Stimulated activated CD8-positive, alpha-beta memory T cell treated with anti-CD3 and anti-CD28 coated beads, Interleukin-7, amount 100 ng/mL, for 24 hours (primary cell): ENCODE measurements at regions not wholly inside any gene's neighbourhood (a gene's known extent, or its start where the extent isn't known, plus 50 kb on each side); places are given as distances from the start of the nearest gene placed in this dataset.

Experiments
- DNase-seq: peaks from one replicate; pipeline ENCODE4 v3.0.0-alpha.2; 2020; ENCODE audit warnings: low read depth

GRCh38 chr6:137690034-137690433 lies 177.0 kb upstream of the TNFAIP3 start:
- DNase-seq, result no peak

DNA sequence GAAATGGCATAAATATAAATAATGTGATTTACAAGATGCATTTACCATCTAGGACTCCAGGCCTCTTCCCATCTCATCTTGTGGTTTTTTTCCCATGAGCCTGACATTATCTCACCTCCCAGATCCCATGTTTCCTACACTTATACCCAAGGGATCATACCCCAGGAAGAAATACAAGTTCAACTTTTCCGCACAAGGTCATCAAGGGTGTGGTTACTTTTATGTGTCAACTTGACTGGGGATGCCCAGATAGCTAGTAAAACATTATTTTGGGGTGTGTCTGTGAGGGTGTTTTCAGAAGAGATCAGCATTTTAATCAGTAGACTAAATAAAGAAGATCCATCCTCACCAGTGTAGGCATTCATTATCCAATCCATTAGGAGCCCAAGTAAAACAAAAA lies 176.3 kb upstream of the TNFAIP3 start:
- DNase-seq, result no peak

DNA sequence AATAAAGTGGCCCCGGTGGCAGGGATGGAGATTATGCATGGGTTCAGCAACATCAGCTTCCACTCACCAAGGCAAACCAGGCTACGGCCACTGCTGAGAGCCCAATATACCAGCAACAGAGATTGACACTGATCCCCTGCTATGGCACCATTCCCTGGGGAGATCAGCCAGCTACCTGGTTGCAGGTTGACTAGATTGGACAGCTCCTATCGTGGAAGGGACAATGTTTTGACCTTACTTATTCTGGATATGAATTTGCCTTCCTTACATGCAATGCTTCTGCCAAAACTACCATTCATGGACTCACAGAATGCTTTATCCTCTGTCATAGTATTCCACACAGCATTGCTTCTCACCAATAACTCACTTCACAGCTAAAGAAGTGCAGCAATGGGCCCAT lies 174.8 kb upstream of the TNFAIP3 start:
- DNase-seq, result no peak

DNA sequence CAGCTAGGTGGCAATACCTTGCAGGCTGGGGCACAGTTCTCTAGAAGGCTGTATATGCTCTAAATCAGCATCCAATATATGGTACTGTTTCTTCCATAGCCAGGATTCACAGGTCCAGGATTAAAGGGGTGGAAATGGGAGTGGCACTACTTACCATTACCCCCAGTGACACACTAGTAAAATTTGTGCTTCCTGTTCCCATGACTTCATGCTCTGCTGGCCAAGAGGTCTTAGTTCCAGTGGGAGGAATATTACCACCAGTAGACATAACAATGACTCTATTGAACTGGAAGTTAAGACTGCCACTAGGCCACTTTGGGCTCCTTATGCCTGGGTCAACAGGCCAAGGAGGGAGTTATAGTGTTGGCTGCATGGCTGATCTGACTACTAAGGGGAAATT lies 174.3 kb upstream of the TNFAIP3 start:
- DNase-seq, result no peak

- no peak for DNase-seq
Measured at GRCh38 chr6:137693711-137694110, 173.3 kb upstream of the TNFAIP3 start.

GRCh38 chr6:137696765-137697164 lies 170.3 kb upstream of the TNFAIP3 start:
- DNase-seq, result no peak

GRCh38 chr6:137697267-137697938 lies 169.7 kb upstream of the TNFAIP3 start:
- DNase-seq, result no peak

- DNase-seq, result no peak
Measured at GRCh38 chr6:137698636-137699030, 168.4 kb upstream of the TNFAIP3 start.

DNA sequence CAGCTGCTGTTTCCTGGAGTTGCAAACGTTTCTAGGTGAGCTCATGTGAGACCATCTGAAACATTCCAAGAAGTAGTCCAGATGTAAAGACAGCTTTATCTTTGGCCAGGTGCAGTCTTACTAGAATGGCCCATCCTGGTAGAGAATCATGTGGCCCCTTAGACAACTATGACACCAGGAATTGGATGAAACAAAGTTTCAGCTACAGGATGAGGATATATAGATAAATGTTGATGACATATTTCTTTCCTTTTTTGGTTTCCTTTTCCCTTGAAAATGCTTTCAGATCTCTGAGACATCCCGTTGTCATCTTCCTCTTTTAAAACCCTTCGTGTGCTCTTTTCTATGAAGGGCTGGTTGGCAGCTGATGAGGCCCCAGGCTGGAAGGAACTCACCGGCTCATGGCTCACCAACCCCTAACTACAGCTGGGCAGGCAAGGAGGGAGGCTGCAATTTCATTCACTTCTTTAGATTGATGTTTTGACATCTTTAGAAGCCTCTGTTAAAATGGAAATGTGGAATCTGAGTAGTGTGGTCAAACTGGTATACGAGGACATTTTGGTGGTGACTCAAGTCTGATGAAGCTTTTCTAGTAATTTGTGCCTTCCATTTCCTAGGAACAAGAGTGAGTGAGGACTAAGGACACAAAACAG lies 167.9 kb upstream of the TNFAIP3 start:
- no peak for DNase-seq

DNA sequence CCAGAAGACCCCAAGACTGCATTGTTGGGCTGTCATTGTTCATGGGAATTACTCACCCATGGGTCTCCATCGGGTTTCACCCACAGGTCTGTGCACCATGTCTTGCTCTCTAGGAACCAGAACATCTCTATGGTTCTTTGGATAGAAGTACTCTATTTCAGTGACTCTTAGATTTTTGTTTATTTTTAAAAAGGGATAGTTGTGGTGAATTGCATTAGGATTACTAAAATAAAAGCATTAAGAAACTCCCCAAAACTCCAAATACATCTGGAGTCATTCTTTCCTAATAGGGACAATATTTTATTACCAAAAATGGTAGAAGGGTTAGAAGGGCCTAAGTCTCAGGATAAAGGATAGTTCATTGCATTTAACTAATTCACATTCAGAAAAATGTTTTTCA lies 166.9 kb upstream of the TNFAIP3 start:
- DNase-seq, result no peak

DNA sequence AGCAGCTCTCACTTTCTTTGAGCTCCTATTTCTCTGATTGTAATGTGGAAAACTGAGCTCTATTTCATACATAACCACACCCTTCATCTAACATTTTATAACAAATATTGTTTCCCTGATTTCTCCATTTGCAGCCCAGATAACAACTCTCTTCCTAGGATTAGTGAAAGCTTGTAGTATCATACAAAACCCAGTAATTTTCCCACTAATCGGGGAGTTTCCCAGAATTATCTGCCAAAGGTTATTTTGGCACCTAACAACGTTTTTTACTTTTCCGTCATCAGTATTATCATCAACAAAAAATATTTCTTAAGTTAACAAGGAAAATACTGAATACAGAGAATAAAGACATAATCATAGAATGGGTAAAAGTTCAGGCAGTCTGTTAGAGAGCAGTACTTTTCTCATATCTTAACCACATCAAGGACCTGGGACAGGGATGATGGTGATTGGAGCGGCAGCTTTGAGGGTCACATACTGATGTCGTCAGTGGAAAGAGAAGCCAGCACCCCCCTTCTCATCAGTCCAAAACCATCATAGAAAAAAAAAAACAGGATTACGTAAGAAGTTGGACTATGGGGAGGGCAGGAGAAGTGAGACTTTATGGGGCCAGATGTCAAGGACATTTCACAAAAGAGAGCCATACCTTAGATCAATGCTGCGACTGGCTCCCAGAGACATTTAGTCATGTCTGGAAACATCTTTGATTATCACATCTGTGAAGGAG lies 166.1 kb upstream of the TNFAIP3 start:
- DNase-seq, result no peak

- DNase-seq, result no peak
Measured at GRCh38 chr6:137701942-137702341, 165.1 kb upstream of the TNFAIP3 start.

- no peak for DNase-seq
Measured at GRCh38 chr6:137702791-137703424, 164.2 kb upstream of the TNFAIP3 start.

DNA sequence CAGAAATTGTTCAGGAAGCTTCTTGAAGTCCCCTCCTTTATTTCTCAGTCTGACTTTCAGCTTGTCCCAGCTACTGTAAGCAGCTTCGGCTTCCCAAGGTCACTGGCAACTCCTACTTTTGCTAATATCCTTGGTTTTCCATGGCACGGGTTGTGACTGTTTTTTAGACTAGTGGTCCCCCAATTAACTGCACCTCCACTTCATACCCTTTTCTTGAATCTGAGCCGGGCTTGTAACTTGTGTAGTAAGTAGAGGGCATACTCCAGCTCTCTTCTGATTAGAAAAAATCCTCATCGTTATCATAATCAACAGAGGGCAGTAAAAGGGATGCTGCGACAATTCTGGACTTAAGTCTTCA lies 162.3 kb upstream of the TNFAIP3 start:
- no peak for DNase-seq

GRCh38 chr6:137705160-137706082 lies 161.6 kb upstream of the TNFAIP3 start:
- peak; percentile 40 for DNase-seq

GRCh38 chr6:137706083-137706750 lies 160.8 kb upstream of the TNFAIP3 start:
- no peak for DNase-seq

GRCh38 chr6:137707038-137707589 lies 159.9 kb upstream of the TNFAIP3 start:
- no peak for DNase-seq

GRCh38 chr6:137707590-137708360 lies 159.3 kb upstream of the TNFAIP3 start:
- peak; percentile 43 for DNase-seq

- no peak for DNase-seq
Measured at GRCh38 chr6:137708481-137708880, 158.6 kb upstream of the TNFAIP3 start.
